A673 (cell line): ENCODE measurements at regions not wholly inside any gene's neighbourhood (a gene's known extent, or its start where the extent isn't known, plus 50 kb on each side); places are given as distances from the start of the nearest gene placed in this dataset.

Experiments
- EZH2 ChIP-seq: fragments of 200-600 bp; sonication (generic); IDR thresholded peaks from 2 replicates; pipeline ENCODE4 v1.6.1; 2017; ENCODE audit warnings: borderline replicate concordance, low read depth, mild to moderate bottlenecking, mixed read lengths, antibody characterized with exemption, low read length; ENCODE audit not compliant: poor library complexity, severe bottlenecking
- TF ChIP-seq, protein P1 (sequence below): fragments of 300-800, 200-600 bp; sonication (generic); conservative IDR thresholded peaks from 2 replicates; pipeline ENCODE4 v1.5.1; 2017; ENCODE audit warnings: low read depth, mild to moderate bottlenecking, antibody characterized with exemption, low read length, moderate library complexity, mixed read lengths

DNA sequence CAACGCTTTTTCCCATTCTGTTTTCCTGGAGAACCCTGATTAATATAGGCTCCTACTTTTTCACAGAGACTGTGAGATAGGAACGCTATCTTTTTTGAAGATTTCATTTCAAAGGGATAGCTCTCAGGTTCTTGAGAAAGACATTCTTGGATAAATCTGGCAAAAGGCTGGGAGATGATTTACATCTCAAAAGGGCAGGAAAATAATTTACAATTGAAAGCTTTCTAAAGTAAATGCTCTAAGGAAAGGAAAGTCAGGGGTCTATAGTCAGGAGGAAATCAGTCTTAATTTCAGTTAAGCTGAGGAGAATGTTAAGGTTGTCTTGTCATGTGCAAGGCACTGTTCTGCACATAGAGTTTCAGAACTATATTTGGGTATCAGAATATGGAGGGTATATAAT is 278.8 kb downstream of the KIF20B start:
- TF ChIP-seq, protein P1, sequence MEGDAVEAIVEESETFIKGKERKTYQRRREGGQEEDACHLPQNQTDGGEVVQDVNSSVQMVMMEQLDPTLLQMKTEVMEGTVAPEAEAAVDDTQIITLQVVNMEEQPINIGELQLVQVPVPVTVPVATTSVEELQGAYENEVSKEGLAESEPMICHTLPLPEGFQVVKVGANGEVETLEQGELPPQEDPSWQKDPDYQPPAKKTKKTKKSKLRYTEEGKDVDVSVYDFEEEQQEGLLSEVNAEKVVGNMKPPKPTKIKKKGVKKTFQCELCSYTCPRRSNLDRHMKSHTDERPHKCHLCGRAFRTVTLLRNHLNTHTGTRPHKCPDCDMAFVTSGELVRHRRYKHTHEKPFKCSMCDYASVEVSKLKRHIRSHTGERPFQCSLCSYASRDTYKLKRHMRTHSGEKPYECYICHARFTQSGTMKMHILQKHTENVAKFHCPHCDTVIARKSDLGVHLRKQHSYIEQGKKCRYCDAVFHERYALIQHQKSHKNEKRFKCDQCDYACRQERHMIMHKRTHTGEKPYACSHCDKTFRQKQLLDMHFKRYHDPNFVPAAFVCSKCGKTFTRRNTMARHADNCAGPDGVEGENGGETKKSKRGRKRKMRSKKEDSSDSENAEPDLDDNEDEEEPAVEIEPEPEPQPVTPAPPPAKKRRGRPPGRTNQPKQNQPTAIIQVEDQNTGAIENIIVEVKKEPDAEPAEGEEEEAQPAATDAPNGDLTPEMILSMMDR, result no peak
- TF ChIP-seq EZH2, result no peak
